ENCODE measurements at regions not wholly inside any gene's neighbourhood (a gene's known extent, or its start where the extent isn't known, plus 50 kb on each side); places are given as distances from the start of the nearest gene placed in this dataset.
"Not testable (repeated sequence)": the region's sequence is repeated elsewhere in the genome, so short reads cannot be mapped to it uniquely, and the experiment has no call there.

- not testable (repeated sequence) for H3K4me3 ChIP-seq (ENCODE audit: low read length); H3K9me3 ChIP-seq (ENCODE audit: control insufficient read depth, low read length); H3K9ac ChIP-seq (ENCODE audit: low read length); H3K27me3 ChIP-seq (ENCODE audit: control insufficient read depth, insufficient read depth, low read length); H3K36me3 ChIP-seq (ENCODE audit: control insufficient read depth, insufficient read depth, low read length)
- H3K4me1 ChIP-seq (ENCODE audit: control insufficient read depth, insufficient read depth, low read length) = peaks cover 46% of the 10 kb centered on the region
These were observed 208.3 kb downstream of the BCAS1 start for GRCh38 chr20:53862136-53862397.

DNA sequence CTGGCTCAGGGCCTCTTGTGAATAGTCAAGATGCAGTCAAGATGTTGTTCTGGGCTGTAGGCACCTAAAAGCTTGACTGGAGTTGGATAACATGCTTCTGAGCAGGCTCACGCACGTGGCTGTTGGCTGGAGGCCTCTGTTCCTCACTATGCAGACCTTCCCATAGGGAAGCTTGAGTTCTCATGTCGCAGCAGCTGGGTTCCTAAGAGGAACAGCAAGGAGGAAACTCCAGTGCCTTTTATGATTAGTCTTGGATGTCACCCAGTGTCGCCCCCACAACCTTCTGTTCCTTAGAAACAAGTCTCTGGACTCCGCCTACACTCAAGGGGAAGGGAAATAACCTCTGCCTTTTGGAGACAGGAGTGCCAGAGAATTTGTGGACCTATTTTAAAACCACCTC, 210.7 kb downstream of the BCAS1 start:
- Histone ChIP-seq H3K9ac (ENCODE audit: low read length) (no peak overlapping the region), H3K27me3 (ENCODE audit: control insufficient read depth, insufficient read depth, low read length) (no peaks in the 10 kb centered on the region), H3K9me3 (ENCODE audit: control insufficient read depth, low read length) (no peaks in the 10 kb centered on the region), H3K36me3 (ENCODE audit: control insufficient read depth, insufficient read depth, low read length) (no peaks in the 10 kb centered on the region), H3K4me1 (ENCODE audit: control insufficient read depth, insufficient read depth, low read length) (peaks cover 24% of the 10 kb centered on the region), H3K4me3 (ENCODE audit: low read length) (no peak overlapping the region)

- not testable (repeated sequence) for H3K9ac ChIP-seq (ENCODE audit: low read length); H3K9me3 ChIP-seq (ENCODE audit: control insufficient read depth, low read length); H3K4me3 ChIP-seq (ENCODE audit: low read length); H3K36me3 ChIP-seq (ENCODE audit: control insufficient read depth, insufficient read depth, low read length); H3K27me3 ChIP-seq (ENCODE audit: control insufficient read depth, insufficient read depth, low read length)
- peaks cover 18% of the 10 kb centered on the region for H3K4me1 ChIP-seq (ENCODE audit: control insufficient read depth, insufficient read depth, low read length)
These were observed 211.4 kb downstream of the BCAS1 start for GRCh38 chr20:53859009-53859408.

- H3K27me3 ChIP-seq (ENCODE audit: control insufficient read depth, insufficient read depth, low read length); H3K9ac ChIP-seq (ENCODE audit: low read length); H3K9me3 ChIP-seq (ENCODE audit: control insufficient read depth, low read length); H3K4me3 ChIP-seq (ENCODE audit: low read length); H3K36me3 ChIP-seq (ENCODE audit: control insufficient read depth, insufficient read depth, low read length): not testable (repeated sequence)
- H3K4me1 ChIP-seq (ENCODE audit: control insufficient read depth, insufficient read depth, low read length) = peaks cover 14% of the 10 kb centered on the region
These were observed 211.9 kb downstream of the BCAS1 start for GRCh38 chr20:53858516-53858915.

DNA sequence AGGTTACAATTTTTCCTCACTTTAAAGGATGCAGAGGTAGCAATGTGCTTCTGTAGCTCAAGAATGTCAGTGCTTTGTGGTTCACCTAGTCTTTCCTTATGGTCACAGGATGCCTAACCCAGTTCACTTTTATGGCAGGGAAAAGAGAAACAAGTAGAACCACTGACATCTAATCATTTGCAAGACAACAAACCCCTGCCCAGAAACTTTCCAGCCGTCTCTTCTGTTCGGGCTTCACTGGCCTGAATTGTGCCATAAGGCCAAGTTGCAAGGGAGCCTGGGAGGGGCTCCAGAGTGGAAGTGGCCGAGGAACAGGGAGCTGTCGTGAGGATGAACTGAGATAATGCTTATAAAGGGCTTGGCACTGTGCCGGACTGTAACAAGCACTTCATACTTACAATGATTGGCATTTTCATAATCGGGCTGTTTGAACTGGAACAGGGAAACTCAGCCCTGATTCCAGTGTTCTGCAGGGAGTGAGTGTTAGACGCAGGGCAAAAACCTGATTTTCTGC, 212.6 kb downstream of the BCAS1 start:
- Histone ChIP-seq H3K4me3 (ENCODE audit: low read length) (no peak overlapping the region), H3K36me3 (ENCODE audit: control insufficient read depth, insufficient read depth, low read length) (no peaks in the 10 kb centered on the region), H3K9ac (ENCODE audit: low read length) (no peak overlapping the region), H3K4me1 (ENCODE audit: control insufficient read depth, insufficient read depth, low read length) (peaks cover 14% of the 10 kb centered on the region), H3K9me3 (ENCODE audit: control insufficient read depth, low read length) (no peaks in the 10 kb centered on the region), H3K27me3 (ENCODE audit: control insufficient read depth, insufficient read depth, low read length) (no peaks in the 10 kb centered on the region)

- Histone ChIP-seq H3K4me3 (ENCODE audit: low read length) (no peak overlapping the region), H3K27me3 (ENCODE audit: control insufficient read depth, insufficient read depth, low read length) (no peaks in the 10 kb centered on the region), H3K9me3 (ENCODE audit: control insufficient read depth, low read length) (no peaks in the 10 kb centered on the region), H3K4me1 (ENCODE audit: control insufficient read depth, insufficient read depth, low read length) (peaks cover 14% of the 10 kb centered on the region), H3K36me3 (ENCODE audit: control insufficient read depth, insufficient read depth, low read length) (no peaks in the 10 kb centered on the region), H3K9ac (ENCODE audit: low read length) (no peak overlapping the region)
These were observed 213.8 kb downstream of the BCAS1 start for GRCh38 chr20:53856300-53857295.

GRCh38 chr20:53855733-53856132, 214.7 kb downstream of the BCAS1 start:
- H3K9ac ChIP-seq (ENCODE audit: low read length) = no peak overlapping the region
- H3K4me1 ChIP-seq (ENCODE audit: control insufficient read depth, insufficient read depth, low read length) = peaks cover 14% of the 10 kb centered on the region
- no peaks in the 10 kb centered on the region for H3K27me3 ChIP-seq (ENCODE audit: control insufficient read depth, insufficient read depth, low read length)

GRCh38 chr20:53854609-53854926, 215.8 kb downstream of the BCAS1 start:
- H3K4me3 ChIP-seq (ENCODE audit: low read length); H3K4me1 ChIP-seq (ENCODE audit: control insufficient read depth, insufficient read depth, low read length); H3K27me3 ChIP-seq (ENCODE audit: control insufficient read depth, insufficient read depth, low read length); H3K36me3 ChIP-seq (ENCODE audit: control insufficient read depth, insufficient read depth, low read length); H3K9ac ChIP-seq (ENCODE audit: low read length); H3K9me3 ChIP-seq (ENCODE audit: control insufficient read depth, low read length): not testable (repeated sequence)

More at GRCh38 chr20:53855733-53856132, 214.7 kb downstream of the BCAS1 start:
- no peaks in the 10 kb centered on the region for H3K36me3 ChIP-seq (ENCODE audit: control insufficient read depth, insufficient read depth, low read length)
- H3K4me3 ChIP-seq (ENCODE audit: low read length) = no peak overlapping the region
- no peaks in the 10 kb centered on the region for H3K9me3 ChIP-seq (ENCODE audit: control insufficient read depth, low read length)

- Histone ChIP-seq H3K4me3 (ENCODE audit: low read length) (no peak overlapping the region), H3K9me3 (ENCODE audit: control insufficient read depth, low read length) (no peaks in the 10 kb centered on the region), H3K27me3 (ENCODE audit: control insufficient read depth, insufficient read depth, low read length) (no peaks in the 10 kb centered on the region), H3K4me1 (ENCODE audit: control insufficient read depth, insufficient read depth, low read length) (peaks cover 6% of the 10 kb centered on the region), H3K36me3 (ENCODE audit: control insufficient read depth, insufficient read depth, low read length) (no peaks in the 10 kb centered on the region), H3K9ac (ENCODE audit: low read length) (no peak overlapping the region)
These were observed 217.2 kb downstream of the BCAS1 start for GRCh38 chr20:53853111-53853713.

DNA sequence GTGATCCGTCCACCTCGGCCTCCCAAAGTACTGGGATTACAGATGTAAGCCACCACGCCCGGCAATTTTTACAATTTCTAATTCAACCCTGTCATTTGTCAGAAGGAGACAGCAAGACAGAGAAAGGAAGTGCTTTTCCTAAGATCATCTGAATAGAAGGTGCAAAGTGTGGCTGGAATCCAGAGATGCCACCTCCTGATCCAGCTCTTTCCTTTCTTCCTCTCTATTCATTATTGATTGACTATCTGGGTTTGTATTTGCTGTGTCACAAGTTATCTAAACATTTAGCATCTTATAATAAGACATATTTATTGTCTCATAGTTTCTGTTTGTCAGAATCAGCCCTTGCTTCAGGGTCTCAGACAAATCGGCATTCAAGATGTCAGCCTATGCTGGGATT, 217.7 kb downstream of the BCAS1 start:
- H3K4me3 ChIP-seq (ENCODE audit: low read length) = no peak overlapping the region
- H3K9me3 ChIP-seq (ENCODE audit: control insufficient read depth, low read length) = no peaks in the 10 kb centered on the region
- H3K27me3 ChIP-seq (ENCODE audit: control insufficient read depth, insufficient read depth, low read length) = no peaks in the 10 kb centered on the region
- H3K36me3 ChIP-seq (ENCODE audit: control insufficient read depth, insufficient read depth, low read length) = no peaks in the 10 kb centered on the region
- H3K4me1 ChIP-seq (ENCODE audit: control insufficient read depth, insufficient read depth, low read length) = peaks cover under 1% of the 10 kb centered on the region
- no peak overlapping the region for H3K9ac ChIP-seq (ENCODE audit: low read length)

- H3K4me3 ChIP-seq (ENCODE audit: low read length) = no peak overlapping the region
- no peaks in the 10 kb centered on the region for H3K9me3 ChIP-seq (ENCODE audit: control insufficient read depth, low read length)
- H3K9ac ChIP-seq (ENCODE audit: low read length) = no peak overlapping the region
- no peaks in the 10 kb centered on the region for H3K27me3 ChIP-seq (ENCODE audit: control insufficient read depth, insufficient read depth, low read length)
- no peaks in the 10 kb centered on the region for H3K4me1 ChIP-seq (ENCODE audit: control insufficient read depth, insufficient read depth, low read length)
- no peaks in the 10 kb centered on the region for H3K36me3 ChIP-seq (ENCODE audit: control insufficient read depth, insufficient read depth, low read length)
These were observed 218.4 kb downstream of the BCAS1 start for GRCh38 chr20:53852014-53852413.

DNA sequence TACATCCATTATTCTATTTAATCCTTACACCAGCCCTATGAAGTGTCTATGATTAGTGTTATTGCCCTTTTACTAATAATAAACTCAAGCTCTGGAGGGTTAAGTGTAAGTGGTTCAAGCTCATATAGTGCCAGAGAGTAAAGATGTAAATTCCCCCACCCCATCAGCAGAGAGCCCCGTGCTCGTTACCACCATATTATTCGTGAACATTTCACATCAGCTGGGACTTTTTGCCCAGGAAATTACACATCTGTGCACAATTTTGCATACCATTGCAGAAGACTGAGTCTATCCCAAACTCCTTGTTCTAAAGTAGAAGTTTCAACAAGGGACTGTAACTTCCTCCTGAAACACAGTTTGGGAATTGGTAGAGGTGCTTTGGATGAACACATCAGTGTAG, 220.1 kb downstream of the BCAS1 start:
- H3K36me3 ChIP-seq (ENCODE audit: control insufficient read depth, insufficient read depth, low read length) = no peaks in the 10 kb centered on the region
- no peaks in the 10 kb centered on the region for H3K4me1 ChIP-seq (ENCODE audit: control insufficient read depth, insufficient read depth, low read length)
- H3K4me3 ChIP-seq (ENCODE audit: low read length) = no peak overlapping the region
- no peak overlapping the region for H3K9ac ChIP-seq (ENCODE audit: low read length)
- no peaks in the 10 kb centered on the region for H3K9me3 ChIP-seq (ENCODE audit: control insufficient read depth, low read length)
- H3K27me3 ChIP-seq (ENCODE audit: control insufficient read depth, insufficient read depth, low read length) = no peaks in the 10 kb centered on the region
